ENCODE measurements at regions not wholly inside any gene's neighbourhood (a gene's known extent, or its start where the extent isn't known, plus 50 kb on each side); places are given as distances from the start of the nearest gene placed in this dataset.

DNA sequence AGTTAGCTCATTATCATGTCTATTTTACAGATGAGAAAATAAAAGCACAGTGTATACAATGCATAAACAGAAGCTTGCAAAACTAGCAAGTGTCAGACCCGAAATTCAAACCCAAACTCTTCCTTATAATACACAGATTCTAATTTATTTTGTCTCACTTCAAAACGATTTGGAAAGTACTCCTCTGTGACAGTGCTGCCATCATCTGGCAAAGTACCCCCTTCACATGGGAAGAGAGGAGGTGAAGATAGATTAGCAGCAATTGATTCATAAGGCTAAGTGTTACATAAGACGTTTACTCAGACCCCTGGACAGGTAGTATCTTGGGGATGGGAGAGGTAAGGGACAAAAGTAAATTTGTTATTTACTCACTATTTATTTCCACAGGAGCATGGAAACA, 744.0 kb upstream of the SGO1 start (continued):
- TF ChIP-seq, protein P1, sequence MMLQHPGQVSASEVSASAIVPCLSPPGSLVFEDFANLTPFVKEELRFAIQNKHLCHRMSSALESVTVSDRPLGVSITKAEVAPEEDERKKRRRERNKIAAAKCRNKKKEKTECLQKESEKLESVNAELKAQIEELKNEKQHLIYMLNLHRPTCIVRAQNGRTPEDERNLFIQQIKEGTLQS (IDR thresholded peaks at IDR 0.05; ENCODE audit: borderline replicate concordance, extremely low read depth, low read depth, low read length) = no peak
- TF ChIP-seq, protein P2, sequence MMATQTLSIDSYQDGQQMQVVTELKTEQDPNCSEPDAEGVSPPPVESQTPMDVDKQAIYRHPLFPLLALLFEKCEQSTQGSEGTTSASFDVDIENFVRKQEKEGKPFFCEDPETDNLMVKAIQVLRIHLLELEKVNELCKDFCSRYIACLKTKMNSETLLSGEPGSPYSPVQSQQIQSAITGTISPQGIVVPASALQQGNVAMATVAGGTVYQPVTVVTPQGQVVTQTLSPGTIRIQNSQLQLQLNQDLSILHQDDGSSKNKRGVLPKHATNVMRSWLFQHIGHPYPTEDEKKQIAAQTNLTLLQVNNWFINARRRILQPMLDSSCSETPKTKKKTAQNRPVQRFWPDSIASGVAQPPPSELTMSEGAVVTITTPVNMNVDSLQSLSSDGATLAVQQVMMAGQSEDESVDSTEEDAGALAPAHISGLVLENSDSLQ (IDR thresholded peaks at IDR 0.05) = no peak
- no peak for TF ChIP-seq RFX5 (IDR thresholded peaks at IDR 0.05; ENCODE audit: low read depth, low read length)
- TF ChIP-seq HDAC2 (IDR thresholded peaks at IDR 0.05) = no peak
- no peak for TF ChIP-seq RAD51 (IDR thresholded peaks at IDR 0.05)
- TF ChIP-seq NFYB (IDR thresholded peaks at IDR 0.05; ENCODE audit: insufficient read depth, low read depth, low read length) = no peak
- TF ChIP-seq, protein P3, sequence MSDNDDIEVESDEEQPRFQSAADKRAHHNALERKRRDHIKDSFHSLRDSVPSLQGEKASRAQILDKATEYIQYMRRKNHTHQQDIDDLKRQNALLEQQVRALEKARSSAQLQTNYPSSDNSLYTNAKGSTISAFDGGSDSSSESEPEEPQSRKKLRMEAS (IDR thresholded peaks at IDR 0.05; ENCODE audit: low read depth, low read length) = no peak
- peak; percentile 33; the same call in 1 of the 2 replicates for TF ChIP-seq SMC3 (IDR thresholded peaks at IDR 0.05; ENCODE audit: borderline replicate concordance, low read length)
- TF ChIP-seq POU2F2 (IDR thresholded peaks at IDR 0.05; ENCODE audit: borderline replicate concordance, low read depth, low read length) = no peak
- TF ChIP-seq BHLHE40 (IDR thresholded peaks at IDR 0.05; ENCODE audit: borderline replicate concordance in 1 of 2, low read depth in 2 of 2, low read length in 1 of 2) = no peak
- no peak for TF ChIP-seq NBN (IDR thresholded peaks at IDR 0.05)

DNA sequence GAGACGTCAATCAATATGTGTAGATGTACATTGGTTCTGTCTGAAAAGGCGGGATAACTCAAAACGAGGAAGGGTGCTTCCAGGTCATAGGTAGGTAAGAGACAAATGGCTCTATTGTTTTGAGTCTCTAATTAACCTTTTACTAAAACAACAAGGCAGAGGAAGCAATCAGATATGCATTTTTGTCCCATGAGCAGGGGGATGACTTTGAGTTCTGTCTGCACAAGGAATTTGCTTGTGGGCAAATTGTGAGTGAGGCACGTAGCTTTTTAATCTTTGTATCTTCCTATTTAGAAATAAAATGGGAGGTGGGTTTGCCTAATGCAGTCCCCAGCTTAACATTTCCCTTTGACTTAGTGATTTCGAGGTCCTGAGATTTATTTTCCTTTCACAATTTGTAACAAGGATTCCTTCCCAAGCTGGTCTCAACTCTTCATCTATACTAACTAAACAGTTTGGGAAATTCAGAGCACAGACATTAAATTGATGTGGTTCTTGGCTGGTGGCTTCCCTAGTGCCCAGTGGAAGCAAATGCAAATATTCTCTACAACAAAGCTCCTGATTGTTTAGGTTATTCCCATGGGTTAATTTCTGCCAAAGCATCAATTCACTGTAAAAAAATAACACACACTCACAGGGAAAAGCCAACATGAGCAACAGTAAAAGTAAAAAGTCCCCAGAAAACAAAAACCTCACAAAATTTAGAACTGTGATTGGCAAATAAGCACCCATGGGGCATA, 738.8 kb upstream of the SGO1 start:
- H3K4me2 ChIP-seq (ENCODE audit: control insufficient read depth, insufficient read depth) = no peak overlapping the region
- ChIA-PET SMC1A (ENCODE audit: uncharacterized antibody, unreplicated experiment) (no interaction called here), POLR2A (no interaction called here), RAD21 (ENCODE audit: unreplicated experiment) (no interaction called here), CTCF (interaction anchor here (1.4 kb wide), 1 partner anchor 13 kb away, joined by 3 read pairs; no protein-coding TSS in a partner anchor)
- 0% methylated on average over 5 of the region's 5 CpGs for WGBS (ENCODE audit: insufficient coverage, insufficient replicate concordance, low lambda C conversion rate, missing lambda C conversion rate)
- FAIRE-seq (no peak), ATAC-seq (no peak), DNase-seq (ENCODE audit: low read depth, low spot score) (no peak)
- H3K36me3 ChIP-seq (ENCODE audit: control insufficient read depth in 2 of 2, insufficient read depth in 2 of 2, low read length in 1 of 2) = no peaks in the 10 kb centered on the region
- BruUV-seq (replicated peaks) = no TSS peak
- no peak overlapping the region for H3K4me3 ChIP-seq
- TF ChIP-seq KDM1A (IDR thresholded peaks at IDR 0.05; ENCODE audit: borderline replicate concordance) (no peak), MTA2 (IDR thresholded peaks at IDR 0.05; ENCODE audit: low read depth) (no peak), SIN3A (IDR thresholded peaks at IDR 0.05; ENCODE audit: low read depth, low read length) (no peak), NFYA (IDR thresholded peaks at IDR 0.05; ENCODE audit: borderline replicate concordance, low read depth, low read length) (no peak), RBBP5 (conservative IDR thresholded peaks at IDR 0.05) (no peak), ZBED1 (IDR thresholded peaks at IDR 0.05; ENCODE audit: borderline replicate concordance) (no peak), JUND (IDR thresholded peaks at IDR 0.05; ENCODE audit: low read depth, low read length) (no peak), EGR1 (IDR thresholded peaks at IDR 0.05; ENCODE audit: borderline replicate concordance in 1 of 2, low read depth in 2 of 2, low read length in 2 of 2) (no peak), ZNF384 (IDR thresholded peaks at IDR 0.05; ENCODE audit: borderline replicate concordance, low read depth, low read length) (no peak)
- in situ Hi-C loops (cut with MboI) = no loop called here
- no peak overlapping the region for H2AFZ ChIP-seq (ENCODE audit: control insufficient read depth, low read depth, low read length)
- intact Hi-C loops (cut with micrococcal nuclease; ENCODE audit: unreplicated experiment) = no loop called here
- H3K27ac ChIP-seq (ENCODE audit: control insufficient read depth, insufficient read depth) = no peak overlapping the region
- H4K20me1 ChIP-seq (ENCODE audit: control insufficient read depth, insufficient read depth) = no peaks in the 10 kb centered on the region
- no peaks in the 10 kb centered on the region for H3K4me1 ChIP-seq (ENCODE audit: control insufficient read depth, insufficient read depth, low read length)
- no peaks in the 10 kb centered on the region for H3K9me3 ChIP-seq (replicated peaks; ENCODE audit: control insufficient read depth, insufficient read depth, low read length)
- no peak overlapping the region for H3K9ac ChIP-seq (ENCODE audit: control insufficient read depth, insufficient read depth, low read length)
- no peaks in the 10 kb centered on the region for H3K27me3 ChIP-seq (replicated peaks in 1 of 2; ENCODE audit: control insufficient read depth in 2 of 2, insufficient read depth in 2 of 2, low read length in 1 of 2)
- no peaks in the 10 kb centered on the region for H3K79me2 ChIP-seq (ENCODE audit: control insufficient read depth, insufficient read depth, low read length)
